ENCODE measurements at regions not wholly inside any gene's neighbourhood (a gene's known extent, or its start where the extent isn't known, plus 50 kb on each side); places are given as distances from the start of the nearest gene placed in this dataset.

DNA sequence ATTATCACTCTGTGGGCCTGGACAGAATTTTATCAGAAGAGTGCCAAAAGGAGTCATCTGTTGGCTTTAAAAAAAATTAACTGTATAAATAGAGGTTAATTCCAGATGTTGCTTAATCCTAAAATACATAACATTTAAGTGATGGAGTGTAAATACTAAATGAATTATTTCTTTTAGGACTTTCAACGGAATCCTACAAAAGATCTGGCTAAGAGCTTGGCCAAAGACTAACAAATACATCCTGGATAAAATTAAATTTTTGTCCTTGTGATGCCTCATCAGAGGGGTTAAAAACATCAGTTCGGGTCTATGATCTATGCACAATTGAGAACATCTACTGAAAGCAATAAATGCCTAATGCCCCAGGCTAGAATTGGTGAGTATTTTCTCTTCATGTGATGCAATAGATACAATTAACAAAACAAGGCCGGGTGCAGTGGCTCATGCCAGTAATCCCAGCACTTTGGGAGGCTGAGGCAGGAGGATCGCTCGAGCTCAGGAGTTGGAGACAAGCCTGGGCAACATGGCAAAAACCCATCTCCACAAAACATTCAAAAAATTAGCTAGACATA, 49.8 kb upstream of the RAP1B start:
- DNase-seq: no peak

Measured in NCI-H1048 (cell line).